Pons (tissue), 1 donor: ENCODE measurements at regions not wholly inside any gene's neighbourhood (a gene's known extent, or its start where the extent isn't known, plus 50 kb on each side); places are given as distances from the start of the nearest gene placed in this dataset.
A peak's percentile ranks its signal among the peaks of the same experiment; 100 is the strongest.

Experiments used
- DNase-seq: peaks from one replicate; pipeline ENCODE4 v3.0.0-alpha.2; 2016; ENCODE audit warnings: low spot score

DNA sequence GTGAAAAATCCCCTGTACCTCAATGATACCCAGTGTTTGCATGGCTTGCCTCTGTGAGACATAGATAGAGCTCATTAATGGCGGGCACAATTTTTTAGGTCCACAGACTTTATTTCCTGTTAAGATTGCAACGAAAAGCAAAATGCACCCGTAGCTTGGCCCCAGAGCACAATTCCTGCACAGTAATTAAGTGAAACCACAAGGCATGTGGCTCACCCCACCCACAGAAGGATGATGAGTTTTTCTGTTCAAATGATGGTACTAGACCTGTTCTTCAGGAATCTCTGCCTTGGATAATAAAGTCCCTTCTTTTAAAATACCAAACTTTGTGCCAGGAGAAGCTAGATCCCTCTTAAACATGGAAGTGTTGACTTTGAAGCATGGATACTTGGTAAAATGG is 738.1 kb downstream of the QKI start:
- no peak for DNase-seq

DNA sequence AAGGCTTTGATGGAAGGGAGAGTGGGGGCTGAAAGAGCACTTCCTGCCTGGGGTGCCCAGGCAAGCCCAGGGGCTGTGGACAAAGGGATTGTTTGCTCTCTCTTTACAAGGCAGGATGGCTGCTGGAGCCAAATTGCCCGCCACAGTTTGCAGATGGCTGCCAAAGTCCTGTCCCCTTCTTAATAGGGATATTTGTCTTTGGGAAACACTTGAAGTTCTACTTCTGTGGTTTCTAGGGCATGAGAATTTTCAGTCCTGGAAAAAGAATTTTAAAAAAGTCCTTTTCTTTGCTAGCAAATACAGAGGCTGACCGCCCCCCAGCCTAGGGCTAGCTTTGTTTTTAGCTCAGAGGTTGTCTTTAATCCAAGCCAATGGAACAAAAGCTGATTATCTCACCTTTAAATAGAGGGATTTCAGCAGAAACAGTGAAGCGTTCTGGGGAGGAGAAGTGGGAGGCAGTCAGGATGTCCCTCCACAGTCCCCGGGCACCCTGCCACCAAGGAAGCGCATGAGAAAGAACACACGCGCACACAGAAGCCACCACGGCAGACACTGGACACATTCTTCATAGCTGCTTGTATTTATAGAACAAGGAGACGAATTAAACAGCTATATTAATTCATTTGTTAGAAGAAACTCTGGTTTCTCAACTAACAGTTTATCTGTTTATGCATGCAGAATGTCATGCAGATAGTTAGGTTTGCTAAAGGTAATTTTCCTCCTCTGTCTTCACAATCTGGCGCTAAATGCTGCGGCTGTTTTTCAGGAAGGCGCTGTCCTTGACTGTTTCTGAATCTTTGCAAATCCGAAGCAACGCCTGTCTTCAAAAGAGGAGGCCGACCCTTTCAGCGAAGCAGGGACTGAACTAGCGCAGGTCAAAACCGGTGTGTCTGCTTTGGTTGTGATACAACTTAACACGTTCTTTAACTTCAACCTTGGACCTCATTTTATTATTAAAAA is 736.9 kb downstream of the QKI start:
- DNase-seq: peak; percentile 87

DNA sequence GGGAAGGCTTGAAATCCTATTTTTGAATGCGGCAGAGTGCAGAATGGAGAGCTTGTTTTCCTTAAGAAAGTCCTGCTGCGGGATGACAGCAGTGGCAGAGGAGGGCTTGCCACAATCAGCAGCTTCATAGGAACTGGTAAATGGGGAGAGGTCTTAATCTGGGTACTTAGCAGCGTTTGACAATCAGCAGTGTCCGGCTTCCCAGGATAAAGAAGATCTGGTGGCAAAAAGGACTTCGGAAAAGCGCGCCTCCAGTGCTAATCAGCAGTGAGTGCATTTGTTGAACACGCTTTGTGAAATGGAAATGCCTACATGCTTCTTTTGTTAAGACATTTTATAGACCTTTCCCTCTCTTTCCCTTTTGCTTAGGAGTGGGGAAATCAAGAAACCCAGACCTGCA is 735.7 kb downstream of the QKI start:
- peak; percentile 24 for DNase-seq

DNA sequence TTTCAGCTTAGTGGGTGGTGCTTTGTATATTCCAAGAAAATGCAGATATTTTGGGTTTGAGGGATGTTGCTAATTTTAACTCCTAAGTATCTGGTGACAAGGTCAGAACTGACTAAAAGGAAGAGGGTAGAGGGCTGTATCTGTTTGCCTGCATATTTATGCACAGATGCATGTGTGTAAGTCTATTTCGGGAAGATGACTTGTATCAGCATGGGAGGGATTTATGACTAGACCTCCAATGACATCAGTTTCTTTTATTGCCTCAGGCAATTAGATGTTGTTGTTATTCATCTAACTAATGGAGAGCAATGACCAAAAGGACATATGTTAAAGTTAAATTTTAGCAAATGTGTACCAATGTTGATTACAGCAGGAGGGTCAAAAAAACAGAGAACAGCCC is 734.3 kb downstream of the QKI start:
- no peak for DNase-seq

DNA sequence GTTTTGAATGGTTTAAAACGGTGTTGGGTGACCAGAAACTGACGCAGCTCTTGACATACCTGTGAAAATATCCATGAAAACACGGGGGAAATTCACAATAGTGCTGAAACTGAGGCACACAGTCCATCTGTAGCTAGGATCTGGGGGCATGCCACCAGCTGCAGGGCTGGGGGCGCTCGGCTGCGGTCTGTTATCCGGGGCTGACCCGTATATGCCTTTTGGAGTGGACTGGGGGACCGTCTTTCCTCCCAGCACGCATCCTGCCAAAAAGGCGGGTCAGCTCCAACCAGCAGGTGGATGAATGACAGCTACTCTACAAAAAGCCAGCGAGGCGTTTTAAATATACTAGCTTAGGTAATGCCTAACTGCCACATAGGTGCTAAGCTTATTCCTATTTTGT is 729.8 kb downstream of the QKI start:
- no peak for DNase-seq

DNA sequence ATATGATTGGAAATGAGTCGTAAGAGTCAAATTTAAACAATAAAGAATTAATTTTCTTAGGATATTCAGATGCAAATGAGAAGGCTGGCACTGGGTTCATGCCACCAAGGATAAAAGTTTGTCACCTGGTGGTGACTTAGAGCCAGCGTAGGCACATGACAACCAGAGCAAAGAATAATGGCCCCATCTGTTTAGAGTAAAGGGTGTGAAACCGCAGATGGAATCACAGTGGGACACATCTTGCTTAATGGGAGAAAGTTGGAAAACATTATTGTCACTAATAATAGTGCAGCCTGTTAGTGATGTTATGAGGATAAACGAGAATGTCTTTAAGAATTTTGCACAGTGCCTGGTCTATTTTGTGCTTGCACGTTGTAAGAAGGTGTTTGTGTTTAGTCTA is 727.8 kb downstream of the QKI start:
- no peak for DNase-seq

DNA sequence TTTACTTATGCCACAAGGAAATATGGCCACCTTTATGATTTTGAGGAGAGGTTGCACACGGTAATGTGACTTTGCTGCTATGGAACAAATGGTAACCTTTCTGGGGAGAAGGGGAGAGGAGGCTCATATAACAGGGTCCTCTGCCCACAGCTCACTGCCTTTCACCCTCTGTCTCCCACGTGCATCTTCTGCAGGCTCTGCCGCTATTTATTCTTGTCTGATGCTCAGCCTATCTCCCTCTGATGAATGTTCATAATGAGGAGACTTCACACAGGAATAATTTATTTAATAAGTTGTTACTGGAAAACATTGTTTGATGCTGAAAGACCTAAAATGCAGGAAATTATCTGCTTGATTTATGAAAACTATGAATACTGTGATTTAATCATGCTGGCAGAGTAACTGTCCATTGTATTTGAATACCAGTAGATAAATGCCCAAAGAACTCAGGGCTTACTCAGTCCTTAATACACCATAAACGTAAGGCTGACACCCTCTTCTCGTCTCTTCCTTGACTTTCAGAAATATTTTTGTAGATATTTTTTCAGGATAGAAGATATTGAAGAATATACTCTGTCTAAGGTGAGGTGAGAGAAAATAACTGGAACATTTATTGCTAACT is 721.1 kb downstream of the QKI start:
- DNase-seq: no peak

DNA sequence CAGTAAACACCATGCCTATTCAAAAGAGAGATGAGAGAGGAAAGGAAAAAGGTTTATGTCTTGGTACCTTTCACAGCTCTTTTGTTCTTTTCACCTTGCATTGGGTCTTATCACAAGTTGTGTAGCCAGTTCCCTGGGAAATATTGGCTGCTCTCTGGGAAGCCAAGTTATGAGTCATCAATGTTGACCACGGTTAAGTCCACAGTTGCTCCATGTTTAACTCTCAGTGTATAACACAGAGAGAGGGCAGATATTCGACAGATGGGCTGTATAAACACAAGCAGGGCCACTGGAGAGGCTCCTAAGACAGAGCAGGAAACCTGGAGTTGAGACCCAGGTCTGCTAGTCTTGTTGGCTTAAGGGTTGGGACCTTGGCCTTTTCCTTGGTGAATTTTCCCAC is 718.6 kb downstream of the QKI start:
- DNase-seq: no peak

DNA sequence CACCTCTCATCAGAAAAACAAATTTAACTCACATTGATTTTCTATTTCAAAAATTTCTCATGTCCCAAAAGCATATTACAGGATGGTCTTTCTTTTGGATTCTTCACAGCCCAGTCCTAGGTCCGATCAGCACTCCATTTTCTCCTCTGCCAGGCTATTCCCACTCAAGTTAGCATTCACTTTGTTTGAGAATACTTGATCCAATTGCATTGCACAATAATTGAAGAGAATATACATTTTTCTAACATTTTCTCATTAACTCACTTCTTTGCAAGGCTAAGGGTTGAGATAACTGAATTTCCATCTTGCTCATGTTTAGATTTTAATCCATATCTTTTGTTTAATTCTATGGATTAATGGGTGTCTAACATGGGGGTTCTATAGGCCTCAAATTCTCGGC is 716.1 kb downstream of the QKI start:
- no peak for DNase-seq

DNA sequence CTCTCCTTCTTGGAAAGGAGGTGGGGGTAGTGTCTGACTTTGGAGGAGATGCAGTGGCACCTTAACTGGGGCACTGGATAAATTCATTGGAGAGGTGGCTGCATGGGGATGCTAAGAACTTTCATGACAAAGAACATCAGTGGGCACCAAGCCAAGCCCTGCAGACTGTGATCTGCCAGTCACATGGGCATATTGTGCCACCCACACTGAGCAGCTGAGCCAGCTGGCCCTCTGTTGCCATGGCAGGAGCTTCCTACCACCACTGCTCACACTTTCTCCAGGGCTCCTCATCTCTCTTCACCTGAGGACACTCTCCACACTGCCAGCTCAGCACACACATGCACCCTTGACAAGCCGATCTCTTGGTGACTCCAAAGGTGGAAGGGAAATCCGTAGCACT is 715.6 kb downstream of the QKI start:
- DNase-seq: peak; percentile 40

DNA sequence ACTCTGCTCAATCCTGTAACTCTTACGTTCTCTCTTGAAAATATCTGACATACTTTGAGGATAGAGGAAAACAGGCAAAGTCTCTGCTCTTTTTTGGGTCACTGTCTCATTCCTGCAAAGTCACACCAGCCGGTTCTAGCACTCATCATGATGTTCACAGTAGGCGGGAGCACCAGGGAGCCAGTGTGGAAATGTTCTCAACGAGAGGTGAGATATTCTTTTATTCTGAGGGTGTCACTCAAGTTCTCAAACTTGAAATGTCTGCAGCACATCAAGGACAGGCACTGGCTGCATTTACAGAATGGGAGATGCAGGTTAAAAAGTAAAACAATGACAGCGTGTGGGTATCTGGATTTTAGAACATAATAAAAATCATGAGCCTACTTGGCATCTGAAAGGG is 714.7 kb downstream of the QKI start:
- no peak for DNase-seq

DNA sequence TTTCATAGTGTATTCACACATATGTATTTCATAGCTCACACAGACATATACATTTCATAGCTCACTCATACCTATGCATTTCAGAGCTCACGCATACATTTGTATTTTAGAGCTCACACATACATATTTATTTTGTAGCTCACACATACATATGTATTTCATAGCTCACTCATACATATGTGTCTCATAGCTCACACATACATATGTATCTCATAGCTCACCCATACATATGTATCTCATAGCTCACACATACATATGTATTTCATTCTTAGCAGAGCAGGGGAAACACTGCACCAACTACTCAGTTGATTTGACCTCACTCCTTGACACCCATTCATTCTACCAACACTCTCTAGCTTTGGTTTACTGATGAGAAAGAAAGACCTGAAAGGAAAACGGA is 713.6 kb downstream of the QKI start:
- no peak for DNase-seq

DNA sequence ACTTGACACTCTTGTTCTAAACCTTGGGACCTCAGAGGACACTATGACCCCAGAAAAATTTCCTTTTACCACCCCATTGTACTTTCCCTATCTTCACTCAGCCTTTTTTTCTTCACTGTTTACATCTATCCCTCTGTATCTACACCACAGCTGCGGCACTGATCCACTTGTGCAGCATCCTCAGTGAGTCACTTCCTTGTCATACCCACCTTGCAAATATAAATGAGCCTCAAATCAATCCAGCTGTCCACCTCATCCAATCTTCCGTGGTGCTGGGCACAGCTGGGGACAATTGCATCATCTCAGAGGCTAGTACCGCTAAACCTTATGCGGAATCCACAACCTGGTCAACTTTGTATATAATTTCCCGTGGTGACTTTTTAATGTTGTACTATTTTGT is 710.5 kb downstream of the QKI start:
- DNase-seq: no peak

DNA sequence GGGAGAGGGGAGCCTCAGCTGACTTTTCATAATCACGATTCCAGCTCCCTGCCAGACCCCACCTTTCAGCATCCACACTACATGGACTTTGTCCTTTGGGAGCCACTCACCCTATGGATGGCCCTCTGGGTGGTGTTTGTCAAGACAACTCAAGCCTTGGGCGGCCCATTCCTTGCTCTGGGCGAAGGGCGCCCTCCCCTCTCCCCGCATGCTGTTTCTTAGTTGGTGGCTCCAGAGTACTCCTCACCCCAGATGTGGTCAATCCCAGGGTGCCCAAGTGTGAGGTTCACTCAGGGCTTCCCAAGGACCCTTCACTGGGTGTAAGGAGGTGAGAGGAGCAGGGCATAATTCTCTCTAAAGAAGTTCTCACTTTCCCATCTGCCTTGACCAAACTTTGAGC is 710.0 kb downstream of the QKI start:
- DNase-seq: no peak

DNA sequence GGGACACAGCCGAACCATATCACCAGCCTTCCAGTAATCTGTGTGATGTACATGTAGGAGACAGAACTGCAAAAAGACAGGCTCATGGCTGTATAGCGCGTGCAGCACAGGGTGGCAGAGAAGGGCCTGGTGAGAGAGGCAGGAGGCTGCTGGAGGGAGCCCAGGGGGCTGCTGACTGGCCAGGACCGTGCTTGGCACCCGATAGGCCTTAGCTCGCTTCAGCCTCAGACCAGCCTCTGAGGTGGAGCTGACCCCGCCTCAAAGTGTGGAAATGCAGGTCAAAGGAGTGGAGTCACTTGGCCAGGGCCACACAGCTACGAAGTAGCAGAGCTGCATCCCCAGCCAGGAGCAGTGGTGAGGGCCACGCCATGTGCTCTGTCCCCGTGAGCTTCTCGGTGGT is 707.6 kb downstream of the QKI start:
- no peak for DNase-seq

DNA sequence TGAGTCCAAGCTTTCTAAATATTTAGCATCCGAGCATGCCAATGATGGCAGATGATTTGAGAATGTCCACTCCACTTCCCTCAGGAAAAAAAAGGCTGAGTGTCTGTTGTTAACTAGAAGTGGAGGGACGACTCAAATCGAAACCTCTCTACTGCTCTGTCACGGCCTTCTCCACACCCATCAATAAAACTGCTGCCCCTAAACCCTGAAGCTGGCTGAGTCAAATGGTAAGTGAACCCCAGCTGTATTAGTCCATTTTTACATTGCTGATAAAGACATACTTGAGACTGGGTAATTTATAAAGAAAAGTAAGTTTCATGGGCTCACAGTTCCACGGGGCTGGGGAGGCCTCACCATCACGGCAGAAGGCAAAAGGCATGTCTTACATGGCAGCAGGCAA is 707.0 kb downstream of the QKI start:
- DNase-seq: no peak

DNA sequence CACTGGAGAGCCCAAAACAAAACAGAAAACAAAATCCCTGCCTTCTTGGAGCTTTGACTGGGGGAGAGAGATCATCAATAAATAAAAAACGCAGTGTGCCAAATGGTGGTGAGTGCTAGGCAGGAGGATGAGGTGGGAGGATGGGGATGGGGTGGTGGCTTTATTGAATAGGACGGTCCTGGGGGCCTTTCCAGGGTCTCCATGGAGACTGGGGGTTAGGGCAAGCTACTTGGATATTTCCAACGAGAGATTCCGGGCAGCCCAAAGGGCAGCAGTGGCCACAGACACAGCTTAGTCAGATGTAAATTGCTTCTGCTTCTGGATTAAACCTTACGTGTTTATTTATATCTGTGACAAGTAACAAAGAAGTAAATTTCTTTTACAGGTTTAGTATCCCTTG is 700.1 kb downstream of the QKI start:
- DNase-seq: peak; percentile 43

DNA sequence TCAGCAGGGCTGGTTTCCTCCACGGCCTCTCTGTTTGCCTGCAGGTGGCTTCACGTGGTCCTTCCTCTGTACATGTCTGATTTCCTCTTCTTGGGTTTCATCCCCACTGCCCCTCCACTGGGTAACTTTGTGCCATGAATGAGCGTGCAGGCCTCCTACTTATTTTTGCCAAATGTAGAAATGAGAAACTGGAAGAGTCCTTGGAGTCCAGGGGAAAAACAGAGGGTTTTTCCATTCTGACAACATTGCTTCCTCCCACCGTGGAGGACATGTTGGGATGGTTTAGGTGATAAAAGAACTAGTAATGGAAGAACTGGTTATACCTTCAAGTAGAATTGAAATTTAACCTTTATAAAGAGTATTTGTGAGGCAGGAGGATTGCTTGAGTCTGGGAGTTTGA is 699.5 kb downstream of the QKI start:
- no peak for DNase-seq

DNA sequence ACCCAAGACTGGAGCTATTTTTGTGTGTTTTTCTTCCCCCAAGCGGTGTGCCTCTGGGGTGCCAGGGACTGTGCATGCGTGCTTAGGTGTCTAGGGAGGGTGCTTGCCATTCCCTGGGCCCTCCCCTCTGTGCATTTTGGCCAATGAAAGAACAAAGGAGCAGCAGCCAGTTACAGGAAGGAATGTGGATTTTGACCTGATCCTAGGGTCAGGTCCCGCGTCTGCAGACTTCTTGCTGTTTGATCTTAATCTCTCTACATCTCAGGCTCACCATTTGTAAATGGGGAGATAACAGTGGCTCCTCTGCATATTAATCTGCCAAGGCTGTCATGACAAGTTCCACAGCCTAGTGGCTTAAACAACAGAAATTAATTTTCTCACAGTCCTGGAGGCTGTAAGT is 699.1 kb downstream of the QKI start:
- no peak for DNase-seq

DNA sequence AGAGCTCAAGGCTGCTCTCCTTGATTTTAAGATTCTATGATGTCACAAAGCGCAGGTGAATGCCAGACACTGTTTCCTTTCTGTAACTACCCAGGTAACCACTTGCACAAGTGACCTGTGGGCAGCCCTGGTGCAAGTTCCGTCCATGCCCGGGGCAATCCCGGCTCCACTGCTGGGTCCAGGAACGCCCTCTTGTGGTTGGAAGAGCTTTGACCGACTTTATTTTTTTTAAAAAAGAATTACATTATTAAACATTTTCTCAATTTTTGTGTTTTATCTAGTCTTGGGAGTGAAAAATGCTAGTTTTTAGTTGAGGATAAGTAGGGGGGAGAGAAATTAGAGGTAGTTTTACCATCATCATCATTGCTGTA is 695.2 kb downstream of the QKI start:
- no peak for DNase-seq

DNA sequence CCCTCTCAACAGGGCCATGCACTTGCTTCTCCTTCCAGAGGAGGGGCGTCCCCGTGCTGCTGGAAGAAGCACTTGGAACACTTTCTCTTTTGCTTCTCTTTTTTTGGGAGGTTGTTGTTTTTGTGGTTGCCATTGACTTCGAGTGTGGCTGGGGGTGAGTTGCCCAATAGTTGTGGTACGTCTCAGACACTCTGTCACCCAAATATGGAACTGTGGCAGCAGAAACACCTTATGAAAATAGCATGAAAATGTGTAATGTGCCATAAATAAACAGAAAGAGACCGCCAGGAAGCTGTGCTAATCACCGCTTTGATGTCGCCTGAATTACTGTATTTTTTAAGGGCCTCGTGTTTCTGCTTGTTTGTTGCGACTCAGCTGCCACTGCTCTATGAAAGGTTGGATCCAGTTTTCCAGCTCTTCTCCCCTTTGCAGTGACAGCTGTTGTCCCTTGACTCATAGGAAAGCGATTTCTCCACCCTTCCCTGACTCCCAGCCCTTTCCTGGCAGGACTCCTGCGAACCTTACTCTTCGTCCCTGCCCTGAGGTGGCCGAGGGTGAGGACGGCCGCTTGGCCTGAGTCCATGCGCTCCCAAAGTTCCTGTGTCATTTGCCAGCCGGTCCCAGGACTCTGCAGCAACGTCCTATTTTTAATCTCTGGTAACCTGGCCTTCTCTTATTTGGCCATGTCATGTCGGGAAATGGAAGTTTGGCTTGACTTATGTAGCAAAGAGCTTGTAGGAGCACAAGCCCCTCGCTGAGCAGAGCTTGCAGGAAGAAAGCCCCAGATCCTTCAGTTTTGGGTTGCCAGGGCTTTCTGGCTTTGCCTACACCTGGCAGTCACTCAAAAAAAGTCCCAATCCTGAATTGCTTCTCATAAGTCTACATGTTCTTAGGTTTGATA is 694.6 kb downstream of the QKI start:
- peak; percentile 54 for DNase-seq

DNA sequence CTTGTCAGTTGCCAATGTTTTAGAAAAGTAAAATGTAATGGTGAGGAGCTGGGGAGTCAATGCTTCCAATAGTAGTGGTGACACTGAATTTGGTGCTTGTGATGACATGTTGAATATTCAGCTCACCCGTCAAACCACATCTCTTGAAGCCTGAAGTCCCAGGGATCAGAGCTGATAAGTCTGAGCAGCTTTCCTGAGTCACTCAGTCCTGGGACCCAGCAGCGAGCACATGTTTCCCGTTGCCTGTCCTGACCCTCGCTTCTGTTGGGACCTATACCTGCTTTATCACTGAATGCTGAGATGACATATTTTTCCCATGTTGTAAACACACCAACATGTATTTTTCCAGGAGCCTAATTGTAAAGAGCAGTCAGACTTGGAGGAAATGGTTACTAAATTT is 693.6 kb downstream of the QKI start:
- no peak for DNase-seq
